ENCODE measurements at regions not wholly inside any gene's neighbourhood (a gene's known extent, or its start where the extent isn't known, plus 50 kb on each side); places are given as distances from the start of the nearest gene placed in this dataset.
"Not testable (repeated sequence)": the region's sequence is repeated elsewhere in the genome, so short reads cannot be mapped to it uniquely, and the experiment has no call there.

GRCh38 chr15:26212109-26212508 lies 349.0 kb upstream of the ATP10A start:
- H3K4me3 ChIP-seq (ENCODE audit: low read length), result no peak overlapping the region
- TF ChIP-seq CTCF (IDR thresholded peaks at IDR 0.05; ENCODE audit: insufficient read depth, low read depth, low read length, missing control alignments), result no peak
- no peak for DNase-seq (ENCODE audit: low read depth)

GRCh38 chr15:26210980-26211379 lies 347.9 kb upstream of the ATP10A start:
- TF ChIP-seq CTCF (IDR thresholded peaks at IDR 0.05; ENCODE audit: insufficient read depth, low read depth, low read length, missing control alignments), result no peak
- H3K4me3 ChIP-seq (ENCODE audit: low read length), result no peak overlapping the region
- DNase-seq (ENCODE audit: low read depth), result no peak

- no peak overlapping the region for H3K4me3 ChIP-seq (ENCODE audit: low read length)
- no peak for DNase-seq (ENCODE audit: low read depth)
- TF ChIP-seq CTCF (IDR thresholded peaks at IDR 0.05; ENCODE audit: insufficient read depth, low read depth, low read length, missing control alignments), result no peak
Measured at GRCh38 chr15:26201177-26201858, 338.2 kb upstream of the ATP10A start.

GRCh38 chr15:26200427-26200826 lies 337.3 kb upstream of the ATP10A start:
- H3K4me3 ChIP-seq (ENCODE audit: low read length), result no peak overlapping the region
- no peak for TF ChIP-seq CTCF (IDR thresholded peaks at IDR 0.05; ENCODE audit: insufficient read depth, low read depth, low read length, missing control alignments)
- DNase-seq (ENCODE audit: low read depth), result no peak

- no peak for DNase-seq (ENCODE audit: low read depth)
- H3K4me3 ChIP-seq (ENCODE audit: low read length), result no peak overlapping the region
- no peak for TF ChIP-seq CTCF (IDR thresholded peaks at IDR 0.05; ENCODE audit: insufficient read depth, low read depth, low read length, missing control alignments)
Measured at GRCh38 chr15:26197719-26198118, 334.6 kb upstream of the ATP10A start.

GRCh38 chr15:26197060-26197459 lies 333.9 kb upstream of the ATP10A start:
- no peak for DNase-seq (ENCODE audit: low read depth)
- no peak for TF ChIP-seq CTCF (IDR thresholded peaks at IDR 0.05; ENCODE audit: insufficient read depth, low read depth, low read length, missing control alignments)
- no peak overlapping the region for H3K4me3 ChIP-seq (ENCODE audit: low read length)

- no peak for DNase-seq (ENCODE audit: low read depth)
- no peak overlapping the region for H3K4me3 ChIP-seq (ENCODE audit: low read length)
- TF ChIP-seq CTCF (IDR thresholded peaks at IDR 0.05; ENCODE audit: insufficient read depth, low read depth, low read length, missing control alignments), result no peak
Measured at GRCh38 chr15:26191193-26191592, 328.1 kb upstream of the ATP10A start.

GRCh38 chr15:26186138-26186537 lies 323.0 kb upstream of the ATP10A start:
- not testable (repeated sequence) for DNase-seq (ENCODE audit: low read depth); H3K4me3 ChIP-seq (ENCODE audit: low read length)
